Esophagus squamous epithelium (tissue), 5 donors: ENCODE measurements at regions not wholly inside any gene's neighbourhood (a gene's known extent, or its start where the extent isn't known, plus 50 kb on each side); places are given as distances from the start of the nearest gene placed in this dataset.

Experiments
- DNase-seq: peaks from one replicate; lab custom pipeline; 2025; lab: John Stamatoyannopoulos, UW
- H3K27ac ChIP-seq, 4 donors: fragments of 200-600 bp; sonication (generic); one replicate each; pipeline ENCODE4 v1.5.1; 2016 to 2019; ENCODE audit warnings: mild to moderate bottlenecking in 1 of 4
- H3K27me3 ChIP-seq, 4 donors: fragments of 200-600 bp; sonication (generic); 1 replicate in 3 of 4; 2 replicates in 1 of 4; pipeline versions ENCODE4 v1.5.1 to v1.6.0; 2017 to 2021; ENCODE audit warnings: antibody characterized with exemption in 1 of 4
- H3K36me3 ChIP-seq, 3 donors: fragments of 200-600 bp; sonication (generic); one replicate each; pipeline ENCODE4 v1.5.1; 2016 to 2019
- H3K4me1 ChIP-seq, 3 donors: fragments of 200-600 bp; sonication (generic); one replicate each; pipeline ENCODE4 v1.5.1; 2017 to 2019
- H3K4me3 ChIP-seq, 4 donors: fragments of 200-600 bp; sonication (generic); 1 replicate in 3 of 4; 2 replicates in 1 of 4; pipeline ENCODE4 v1.5.1; 2016 to 2019; ENCODE audit warnings: mild to moderate bottlenecking in 2 of 4, moderate library complexity in 1 of 4
- H3K9me3 ChIP-seq, 3 donors: fragments of 200-600 bp; sonication (generic); one replicate each; pipeline ENCODE4 v1.5.1; 2016 to 2019
- CTCF ChIP-seq, 6 experiments: fragments of 450-650 bp in 4 of 6; fragments of 200-600 bp in 2 of 6; sonication (generic) in 2 of 6; IDR thresholded peaks; one replicate each; pipeline ENCODE4 v1.5.1; 2016 to 2019; ENCODE audit warnings: antibody characterized with exemption in 6 of 6, mild to moderate bottlenecking in 4 of 6, moderate library complexity in 4 of 6
- POLR2A ChIP-seq, 4 donors: fragments of 450-650 bp; IDR thresholded peaks; one replicate each; pipeline ENCODE4 v1.6.1; 2017; ENCODE audit warnings: antibody characterized with exemption in 4 of 4, mild to moderate bottlenecking in 4 of 4, moderate library complexity in 3 of 4
- whole genome bisulfite sequencing, 2 donors: methylation state at CpG; one replicate each; pipeline ENCODE4 v1.1.5; 2018; 5-methylcytosine and 5-hydroxymethylcytosine counted together
- intact Hi-C: fragments of 100-400 bp; cut with DNase I; formaldehyde crosslinking; loops from one replicate; pipeline ENCODE4 v1.15.0; 2022
- donor health status: DM: yes; HTN: yes; CAD: no.

- H3K36me3 ChIP-seq = no peaks in the 10 kb centered on the region
- intact Hi-C loops = no loop called here
- H3K27ac ChIP-seq = no peak overlapping the region
- no peak for TF ChIP-seq CTCF (IDR thresholded peaks at IDR 0.05)
- no peak for TF ChIP-seq POLR2A (IDR thresholded peaks at IDR 0.05)
- H3K9me3 ChIP-seq = no peaks in the 10 kb centered on the region
- no peaks in the 10 kb centered on the region for H3K27me3 ChIP-seq
- H3K4me1 ChIP-seq = no peaks in the 10 kb centered on the region
- 10 to 21% methylated on average over 2 of the region's 2 CpGs for WGBS, 2 donors
- no peak overlapping the region for H3K4me3 ChIP-seq
- DNase-seq = no peak
These were observed 123.7 kb upstream of the HS3ST3A1 start for GRCh38 chr17:13725288-13725990.

DNA sequence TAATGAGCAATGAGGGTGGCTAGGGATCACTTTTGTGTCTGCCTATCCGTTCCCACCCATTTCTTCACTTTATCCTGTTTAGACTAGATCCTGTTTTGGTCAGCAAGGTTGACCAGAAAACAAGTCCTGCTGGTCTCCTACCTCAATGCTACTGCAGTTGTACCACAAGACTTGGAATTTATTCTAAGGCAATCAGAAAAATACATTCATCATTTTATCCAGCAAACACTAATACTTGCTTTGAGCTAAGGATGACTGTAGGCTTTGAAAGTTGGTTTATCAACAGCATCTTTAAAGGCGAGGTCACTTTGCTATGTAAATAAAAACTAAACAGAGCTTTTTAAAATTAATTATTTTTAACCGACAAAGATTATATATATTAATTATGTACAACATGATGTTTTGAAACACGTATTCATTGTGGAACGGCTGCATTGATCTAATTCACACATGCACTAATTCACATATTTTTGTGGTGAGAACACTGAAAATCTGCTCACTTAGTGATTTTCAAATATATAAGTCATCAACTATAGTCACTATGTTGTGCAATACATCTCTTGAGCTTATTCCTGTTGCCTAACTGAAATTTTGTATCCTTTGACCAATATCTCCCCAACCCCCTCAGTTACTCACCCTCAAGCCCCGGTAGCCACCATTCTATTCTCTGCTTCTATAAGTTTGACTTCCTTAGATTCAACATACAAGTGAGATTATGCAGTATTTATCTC lies 125.9 kb upstream of the HS3ST3A1 start:
- no peaks in the 10 kb centered on the region for H3K27me3 ChIP-seq
- H3K4me1 ChIP-seq = no peaks in the 10 kb centered on the region
- DNase-seq = no peak
- H3K9me3 ChIP-seq = no peaks in the 10 kb centered on the region
- WGBS, 2 donors = 44 to 56% methylated on average over 6 of the region's 6 CpGs
- intact Hi-C loops = no loop called here
- no peak overlapping the region for H3K4me3 ChIP-seq
- no peaks in the 10 kb centered on the region for H3K36me3 ChIP-seq
- no peak for TF ChIP-seq CTCF (IDR thresholded peaks at IDR 0.05)
- TF ChIP-seq POLR2A (IDR thresholded peaks at IDR 0.05) = no peak
- H3K27ac ChIP-seq = peak overlapping the region in 1 of 4 donors; percentile 14

DNA sequence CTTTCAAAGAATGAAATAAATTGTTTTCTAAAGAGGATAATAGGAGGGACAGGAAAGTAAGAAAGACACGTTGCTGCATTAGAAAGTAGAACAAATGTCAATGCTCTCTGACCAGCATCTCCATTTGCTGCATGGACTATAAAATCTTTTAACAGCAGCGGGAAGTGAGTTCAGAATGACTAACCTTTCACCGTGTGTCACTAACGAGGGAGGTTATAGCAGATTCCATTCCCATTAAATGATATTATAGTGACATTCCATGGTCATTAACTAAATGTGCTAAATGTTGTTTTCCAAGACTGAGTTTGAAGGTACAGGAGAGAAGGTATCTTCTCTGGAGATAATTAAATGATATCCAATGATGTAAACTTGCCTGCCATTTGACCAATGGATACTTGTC lies 127.1 kb upstream of the HS3ST3A1 start:
- DNase-seq = no peak
- intact Hi-C loops = no loop called here
- Histone ChIP-seq H3K4me3 (no peak overlapping the region), H3K27me3 (no peaks in the 10 kb centered on the region), H3K36me3 (no peaks in the 10 kb centered on the region), H3K4me1 (no peaks in the 10 kb centered on the region), H3K27ac (no peak overlapping the region), H3K9me3 (no peaks in the 10 kb centered on the region)
- 57 to 69% methylated on average over 4 of the region's 4 CpGs for WGBS, 2 donors
- no peak for TF ChIP-seq POLR2A (IDR thresholded peaks at IDR 0.05)

DNA sequence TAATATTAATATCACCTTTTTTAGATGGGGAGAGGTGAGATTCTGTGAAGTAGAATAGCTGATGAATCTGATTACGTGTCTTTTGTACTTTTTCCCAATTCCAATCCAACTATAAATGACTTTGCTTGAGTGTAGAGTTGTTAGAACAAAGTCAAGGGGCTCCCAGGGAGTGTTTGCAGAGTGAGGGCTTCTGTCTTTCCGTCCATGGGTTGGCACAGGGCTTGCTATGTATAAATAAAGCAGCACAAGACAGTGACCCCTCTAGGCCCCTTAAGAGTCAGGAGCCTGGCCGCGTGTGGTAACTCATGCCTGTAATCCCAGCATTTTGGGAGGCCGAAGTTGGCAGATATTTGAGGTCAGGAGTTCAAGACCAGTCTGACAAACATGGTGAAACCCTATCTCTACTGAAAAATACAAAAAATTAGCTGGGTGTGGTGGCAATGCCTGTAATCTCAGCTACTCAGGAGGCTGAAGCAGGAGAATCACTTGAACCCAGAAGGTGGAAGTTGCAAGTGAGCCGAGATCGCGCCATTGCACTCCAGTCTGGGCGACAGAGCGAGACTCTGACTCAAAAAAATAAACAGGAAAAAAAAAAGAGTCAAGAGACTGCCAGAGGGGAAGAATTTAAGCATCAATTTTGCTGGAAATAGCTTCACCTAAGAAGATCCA lies 127.9 kb upstream of the HS3ST3A1 start:
- H3K27me3 ChIP-seq = no peaks in the 10 kb centered on the region
- no peaks in the 10 kb centered on the region for H3K9me3 ChIP-seq
- TF ChIP-seq CTCF (IDR thresholded peaks at IDR 0.05) = no peak
- no peak for TF ChIP-seq POLR2A (IDR thresholded peaks at IDR 0.05)
- H3K36me3 ChIP-seq = no peaks in the 10 kb centered on the region
- DNase-seq = no peak
- H3K4me1 ChIP-seq = no peaks in the 10 kb centered on the region
- intact Hi-C loops = no loop called here
- no peak overlapping the region for H3K27ac ChIP-seq
- WGBS, 2 donors = 67 to 74% methylated on average over 10 of the region's 10 CpGs
- H3K4me3 ChIP-seq = no peak overlapping the region

GRCh38 chr17:13734880-13735279 lies 133.2 kb upstream of the HS3ST3A1 start:
- WGBS, 2 donors = 44 to 52% methylated on average over 1 of the region's 1 CpG
- Histone ChIP-seq H3K36me3 (no peaks in the 10 kb centered on the region), H3K4me1 (no peaks in the 10 kb centered on the region), H3K4me3 (no peak overlapping the region), H3K9me3 (no peaks in the 10 kb centered on the region), H3K27ac (no peak overlapping the region), H3K27me3 (no peaks in the 10 kb centered on the region)
- DNase-seq = no peak
- TF ChIP-seq CTCF (IDR thresholded peaks at IDR 0.05) = no peak
- no peak for TF ChIP-seq POLR2A (IDR thresholded peaks at IDR 0.05)
- intact Hi-C loops = no loop called here
